ENCODE measurements at regions not wholly inside any gene's neighbourhood (a gene's known extent, or its start where the extent isn't known, plus 50 kb on each side); places are given as distances from the start of the nearest gene placed in this dataset.

DNA sequence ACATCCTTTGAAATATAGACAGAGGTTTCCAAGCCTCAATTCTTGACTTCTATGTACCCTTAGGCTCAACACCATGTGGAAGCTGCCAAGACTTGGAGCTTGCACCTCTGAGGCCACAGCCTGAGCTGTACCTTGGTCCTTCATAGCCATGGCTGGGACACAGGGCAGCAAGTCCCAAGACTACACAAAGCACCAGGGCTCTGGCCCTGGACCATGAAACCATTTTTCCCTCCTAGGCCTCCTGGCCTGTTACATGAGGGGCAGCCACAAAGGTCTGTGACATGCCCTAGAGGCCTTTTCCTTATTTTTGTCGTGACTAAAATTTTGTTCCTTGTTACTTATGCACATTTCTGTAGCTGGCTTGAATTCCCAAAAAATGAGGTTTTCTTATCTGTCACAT is 953.1 kb upstream of the ADGRL4 start:
- FAIRE-seq (no peak), ATAC-seq (no peak), DNase-seq (ENCODE audit: low spot score) (no peak)
- Histone ChIP-seq H3K4me2 (ENCODE audit: low read depth, low read length) (no peak overlapping the region), H3K4me1 (ENCODE audit: insufficient read depth, low read length) (no peaks in the 10 kb centered on the region), H3K4me3 (replicated peaks in 1 of 3; ENCODE audit: insufficient read depth in 1 of 3, low read depth in 2 of 3, low read length in 3 of 3) (no peak overlapping the region), H3K9me3 (ENCODE audit: low read length) (peaks cover 76% of the 10 kb centered on the region), H3K9ac (ENCODE audit: insufficient read depth, low read depth, low read length) (no peak overlapping the region), H3K79me2 (ENCODE audit: insufficient read depth, low read length) (no peaks in the 10 kb centered on the region), H3K36me3 (replicated peaks in 1 of 2; ENCODE audit: control insufficient read depth in 1 of 2, insufficient read depth in 2 of 2, low read length in 2 of 2) (no peaks in the 10 kb centered on the region), H2AFZ (ENCODE audit: low read length) (no peak overlapping the region), H3K27ac (ENCODE audit: extremely low read length, insufficient read depth, low read length) (no peak overlapping the region), H3K27me3 (ENCODE audit: control insufficient read depth in 1 of 2, insufficient read depth in 2 of 2, low read length in 2 of 2) (no peaks in the 10 kb centered on the region), H4K20me1 (ENCODE audit: insufficient read depth, low read length) (no peaks in the 10 kb centered on the region)
- POLR2A ChIA-PET, result no interaction called here
- 11% methylated on average over 1 of the region's 1 CpG for WGBS (ENCODE audit: low lambda C conversion rate)
- no TSS peak for BruUV-seq (replicated peaks)
- no peak for TF ChIP-seq DNMT3B (CRISPR knock-in tag; conservative IDR thresholded peaks at IDR 0.05)
- TF ChIP-seq, protein P1, sequence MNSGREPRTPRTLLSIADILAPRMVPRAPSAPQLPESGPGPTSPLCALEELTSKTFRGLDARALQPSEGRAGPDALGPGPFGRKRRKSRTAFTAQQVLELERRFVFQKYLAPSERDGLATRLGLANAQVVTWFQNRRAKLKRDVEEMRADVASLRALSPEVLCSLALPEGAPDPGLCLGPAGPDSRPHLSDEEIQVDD (CRISPR knock-in tag; IDR thresholded peaks at IDR 0.05; ENCODE audit: borderline replicate concordance), result no peak
- TF ChIP-seq, protein P2, sequence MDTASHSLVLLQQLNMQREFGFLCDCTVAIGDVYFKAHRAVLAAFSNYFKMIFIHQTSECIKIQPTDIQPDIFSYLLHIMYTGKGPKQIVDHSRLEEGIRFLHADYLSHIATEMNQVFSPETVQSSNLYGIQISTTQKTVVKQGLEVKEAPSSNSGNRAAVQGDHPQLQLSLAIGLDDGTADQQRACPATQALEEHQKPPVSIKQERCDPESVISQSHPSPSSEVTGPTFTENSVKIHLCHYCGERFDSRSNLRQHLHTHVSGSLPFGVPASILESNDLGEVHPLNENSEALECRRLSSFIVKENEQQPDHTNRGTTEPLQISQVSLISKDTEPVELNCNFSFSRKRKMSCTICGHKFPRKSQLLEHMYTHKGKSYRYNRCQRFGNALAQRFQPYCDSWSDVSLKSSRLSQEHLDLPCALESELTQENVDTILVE (CRISPR knock-in tag; IDR thresholded peaks at IDR 0.05), result no peak
- TF ChIP-seq ZMYM2 (CRISPR knock-in tag; IDR thresholded peaks at IDR 0.05), result no peak
- no peak for TF ChIP-seq RARA (CRISPR knock-in tag; IDR thresholded peaks at IDR 0.05)
- TF ChIP-seq, protein P3, sequence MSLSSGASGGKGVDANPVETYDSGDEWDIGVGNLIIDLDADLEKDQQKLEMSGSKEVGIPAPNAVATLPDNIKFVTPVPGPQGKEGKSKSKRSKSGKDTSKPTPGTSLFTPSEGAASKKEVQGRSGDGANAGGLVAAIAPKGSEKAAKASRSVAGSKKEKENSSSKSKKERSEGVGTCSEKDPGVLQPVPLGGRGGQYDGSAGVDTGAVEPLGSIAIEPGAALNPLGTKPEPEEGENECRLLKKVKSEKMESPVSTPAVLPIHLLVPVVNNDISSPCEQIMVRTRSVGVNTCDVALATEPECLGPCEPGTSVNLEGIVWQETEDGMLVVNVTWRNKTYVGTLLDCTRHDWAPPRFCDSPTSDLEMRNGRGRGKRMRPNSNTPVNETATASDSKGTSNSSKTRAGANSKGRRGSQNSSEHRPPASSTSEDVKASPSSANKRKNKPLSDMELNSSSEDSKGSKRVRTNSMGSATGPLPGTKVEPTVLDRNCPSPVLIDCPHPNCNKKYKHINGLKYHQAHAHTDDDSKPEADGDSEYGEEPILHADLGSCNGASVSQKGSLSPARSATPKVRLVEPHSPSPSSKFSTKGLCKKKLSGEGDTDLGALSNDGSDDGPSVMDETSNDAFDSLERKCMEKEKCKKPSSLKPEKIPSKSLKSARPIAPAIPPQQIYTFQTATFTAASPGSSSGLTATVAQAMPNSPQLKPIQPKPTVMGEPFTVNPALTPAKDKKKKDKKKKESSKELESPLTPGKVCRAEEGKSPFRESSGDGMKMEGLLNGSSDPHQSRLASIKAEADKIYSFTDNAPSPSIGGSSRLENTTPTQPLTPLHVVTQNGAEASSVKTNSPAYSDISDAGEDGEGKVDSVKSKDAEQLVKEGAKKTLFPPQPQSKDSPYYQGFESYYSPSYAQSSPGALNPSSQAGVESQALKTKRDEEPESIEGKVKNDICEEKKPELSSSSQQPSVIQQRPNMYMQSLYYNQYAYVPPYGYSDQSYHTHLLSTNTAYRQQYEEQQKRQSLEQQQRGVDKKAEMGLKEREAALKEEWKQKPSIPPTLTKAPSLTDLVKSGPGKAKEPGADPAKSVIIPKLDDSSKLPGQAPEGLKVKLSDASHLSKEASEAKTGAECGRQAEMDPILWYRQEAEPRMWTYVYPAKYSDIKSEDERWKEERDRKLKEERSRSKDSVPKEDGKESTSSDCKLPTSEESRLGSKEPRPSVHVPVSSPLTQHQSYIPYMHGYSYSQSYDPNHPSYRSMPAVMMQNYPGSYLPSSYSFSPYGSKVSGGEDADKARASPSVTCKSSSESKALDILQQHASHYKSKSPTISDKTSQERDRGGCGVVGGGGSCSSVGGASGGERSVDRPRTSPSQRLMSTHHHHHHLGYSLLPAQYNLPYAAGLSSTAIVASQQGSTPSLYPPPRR (CRISPR knock-in tag; IDR thresholded peaks at IDR 0.05; ENCODE audit: borderline replicate concordance), result no peak
- no peak for TF ChIP-seq ZNF768 (CRISPR knock-in tag; IDR thresholded peaks at IDR 0.05)
- no peak for TF ChIP-seq ZNF484 (CRISPR knock-in tag; IDR thresholded peaks at IDR 0.05; ENCODE audit: borderline replicate concordance, low read depth)
- CTCF ChIA-PET (ENCODE audit: low intra/inter-chr PET ratio, low total read pairs), result no interaction called here
- in situ Hi-C loops (cut with HindIII; ENCODE audit: extremely low pct_ligation_motif_present, low pct_unique_long_range_greater_than_20kb), result no loop called here
- intact Hi-C loops (cut with micrococcal nuclease; ENCODE audit: unreplicated experiment), result no loop called here

Data from HepG2 (cell line).